Brain microvascular endothelial cell (primary cell): ENCODE measurements at regions not wholly inside any gene's neighbourhood (a gene's known extent, or its start where the extent isn't known, plus 50 kb on each side); places are given as distances from the start of the nearest gene placed in this dataset.

Experiments
- DNase-seq: peaks from one replicate; pipeline ENCODE4 v3.0.0-alpha.2; 2020
- H3K27ac ChIP-seq: fragments of 250-450 bp; sonication (Bioruptor Pico); 2 replicates; pipeline ENCODE4 v1.5.1; 2020; ENCODE audit warnings: mild to moderate bottlenecking, moderate library complexity
- H3K27me3 ChIP-seq: fragments of 250-450 bp; sonication (Bioruptor Pico); replicated peaks from 2 replicates; pipeline ENCODE4 v1.5.1; 2020; ENCODE audit warnings: mild to moderate bottlenecking
- H3K36me3 ChIP-seq: fragments of 250-450 bp; sonication (Bioruptor Pico); replicated peaks from 2 replicates; pipeline ENCODE4 v1.5.1; 2020; ENCODE audit warnings: mild to moderate bottlenecking
- H3K4me3 ChIP-seq: 2 replicates; pipeline ENCODE4 v1.5.1; 2011; ENCODE audit warnings: low read depth, mild to moderate bottlenecking, control low read depth, low read length, moderate library complexity
- CTCF ChIP-seq: IDR thresholded peaks from 2 replicates; pipeline ENCODE4 v1.5.1; 2011; ENCODE audit warnings: low read depth, mild to moderate bottlenecking, moderate library complexity, low read length, control low read depth, inconsistent platforms; ENCODE audit errors: missing control alignments
- in situ Hi-C: cut with HindIII; loops from 2 replicates; pipeline ENCODE4 v1.10.0; 2017; ENCODE audit warnings: low sequenced_read_pairs, low pct_ligation_motif_present

DNA sequence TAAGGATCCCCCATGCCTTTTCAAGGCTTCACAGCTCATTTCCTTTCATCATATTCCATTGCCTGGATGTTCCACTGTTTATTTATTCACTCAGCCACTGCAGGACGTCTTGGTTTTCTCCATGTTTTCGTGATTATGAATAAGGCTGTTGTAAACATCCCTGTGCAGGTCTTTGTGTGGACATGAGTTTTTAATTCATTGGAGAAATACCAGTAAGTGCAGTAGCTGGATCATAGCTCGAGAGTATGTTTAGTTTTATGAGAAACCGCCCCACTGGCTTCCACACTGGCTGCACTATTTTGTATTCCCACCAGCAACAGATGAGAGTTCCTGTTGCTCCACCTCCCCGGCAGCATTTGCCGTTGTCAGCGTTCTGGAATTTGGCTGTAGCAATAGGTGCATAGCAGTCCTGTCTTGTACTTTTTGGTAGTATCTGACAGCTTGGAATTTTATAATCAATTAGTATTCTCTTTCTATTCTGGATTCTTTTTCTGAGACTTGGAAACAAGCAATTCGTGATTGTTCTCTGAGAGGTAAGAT lies 269.9 kb upstream of the PITRM1 start:
- Histone ChIP-seq H3K27ac (no peak overlapping the region), H3K27me3 (no peaks in the 10 kb centered on the region), H3K36me3 (no peaks in the 10 kb centered on the region), H3K4me3 (no peak overlapping the region)
- no peak for TF ChIP-seq CTCF
- in situ Hi-C loops = no loop called here
- no peak for DNase-seq

DNA sequence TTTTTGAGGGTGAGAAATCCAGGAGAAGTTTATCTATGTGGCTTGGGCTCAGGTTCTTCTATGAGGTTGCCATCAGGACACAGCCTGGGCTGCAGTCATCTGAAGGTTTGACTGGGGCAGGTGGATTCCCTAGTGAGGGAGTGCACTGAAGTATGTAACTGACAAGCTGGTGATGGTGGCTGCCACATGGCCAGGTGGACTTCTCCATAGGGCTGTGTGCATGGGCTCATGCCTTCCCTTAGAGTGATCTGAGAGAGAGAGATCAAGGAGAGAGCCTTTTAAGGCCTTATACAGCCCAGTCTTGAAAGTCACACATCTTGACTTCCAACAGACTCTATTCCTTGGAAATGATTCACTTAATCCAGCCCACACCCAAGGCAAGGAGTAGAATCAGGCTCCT lies 266.6 kb upstream of the PITRM1 start:
- in situ Hi-C loops = no loop called here
- Histone ChIP-seq H3K36me3 (no peaks in the 10 kb centered on the region), H3K27ac (no peak overlapping the region), H3K27me3 (no peaks in the 10 kb centered on the region), H3K4me3 (no peak overlapping the region)
- DNase-seq = no peak
- TF ChIP-seq CTCF = no peak

GRCh38 chr10:3438606-3439005 lies 266.0 kb upstream of the PITRM1 start:
- no peak for DNase-seq
- TF ChIP-seq CTCF = no peak
- in situ Hi-C loops = no loop called here
- H3K27me3 ChIP-seq = no peaks in the 10 kb centered on the region
- no peaks in the 10 kb centered on the region for H3K36me3 ChIP-seq
- no peak overlapping the region for H3K27ac ChIP-seq
- no peak overlapping the region for H3K4me3 ChIP-seq

DNA sequence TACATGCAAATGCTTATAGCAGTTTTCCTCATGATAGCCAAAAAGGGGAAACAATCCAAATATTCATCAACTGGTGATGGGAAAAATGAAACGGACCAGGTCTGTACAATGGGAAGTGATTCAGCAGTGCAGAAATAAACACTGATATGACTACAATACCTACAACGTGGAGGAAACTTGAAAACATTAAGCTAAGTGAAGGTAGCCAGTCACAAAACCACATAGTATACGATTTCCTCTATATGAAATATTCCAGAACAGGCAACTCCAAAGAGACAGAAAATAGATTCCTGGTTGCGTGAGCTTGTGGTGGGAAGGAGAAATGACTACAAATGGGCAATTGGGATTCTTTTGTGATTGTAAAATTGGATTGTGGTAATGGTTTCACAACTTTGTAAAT lies 263.1 kb upstream of the PITRM1 start:
- in situ Hi-C loops = no loop called here
- no peak overlapping the region for H3K27ac ChIP-seq
- H3K36me3 ChIP-seq = no peaks in the 10 kb centered on the region
- H3K4me3 ChIP-seq = no peak overlapping the region
- TF ChIP-seq CTCF = no peak
- DNase-seq = no peak
- no peaks in the 10 kb centered on the region for H3K27me3 ChIP-seq

- Histone ChIP-seq H3K27ac (no peak overlapping the region), H3K27me3 (no peaks in the 10 kb centered on the region), H3K36me3 (no peaks in the 10 kb centered on the region), H3K4me3 (no peak overlapping the region)
- no peak for DNase-seq
- in situ Hi-C loops = no loop called here
- TF ChIP-seq CTCF = no peak
Observed at GRCh38 chr10:3433988-3434387, 261.4 kb upstream of the PITRM1 start.

- in situ Hi-C loops = no loop called here
- DNase-seq = no peak
- Histone ChIP-seq H3K36me3 (no peaks in the 10 kb centered on the region), H3K27ac (no peak overlapping the region), H3K4me3 (no peak overlapping the region), H3K27me3 (no peaks in the 10 kb centered on the region)
- TF ChIP-seq CTCF = no peak
Observed at GRCh38 chr10:3433131-3433530, 260.5 kb upstream of the PITRM1 start.
